ENCODE measurements at regions not wholly inside any gene's neighbourhood (a gene's known extent, or its start where the extent isn't known, plus 50 kb on each side); places are given as distances from the start of the nearest gene placed in this dataset.

DNA sequence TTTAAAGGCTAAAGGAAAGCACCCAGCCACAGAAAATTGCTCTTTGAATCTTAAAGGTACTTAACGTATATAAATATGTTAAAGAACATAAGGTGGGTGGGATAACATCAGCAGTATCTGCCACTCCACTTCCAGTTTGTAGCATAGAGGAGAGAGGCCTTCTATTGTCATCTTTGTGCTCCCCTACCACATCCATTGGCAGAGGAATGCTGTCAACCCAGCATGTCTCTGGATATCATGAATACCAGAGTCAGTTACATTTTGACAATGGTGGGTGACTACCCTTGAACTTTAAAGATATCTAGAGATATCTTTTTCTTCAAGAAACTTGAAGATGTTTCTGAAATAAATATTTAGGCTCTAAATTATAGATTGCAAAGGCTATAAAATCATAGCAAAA, 283.2 kb upstream of the LRRC7 start:
- TF ChIP-seq, protein P1, sequence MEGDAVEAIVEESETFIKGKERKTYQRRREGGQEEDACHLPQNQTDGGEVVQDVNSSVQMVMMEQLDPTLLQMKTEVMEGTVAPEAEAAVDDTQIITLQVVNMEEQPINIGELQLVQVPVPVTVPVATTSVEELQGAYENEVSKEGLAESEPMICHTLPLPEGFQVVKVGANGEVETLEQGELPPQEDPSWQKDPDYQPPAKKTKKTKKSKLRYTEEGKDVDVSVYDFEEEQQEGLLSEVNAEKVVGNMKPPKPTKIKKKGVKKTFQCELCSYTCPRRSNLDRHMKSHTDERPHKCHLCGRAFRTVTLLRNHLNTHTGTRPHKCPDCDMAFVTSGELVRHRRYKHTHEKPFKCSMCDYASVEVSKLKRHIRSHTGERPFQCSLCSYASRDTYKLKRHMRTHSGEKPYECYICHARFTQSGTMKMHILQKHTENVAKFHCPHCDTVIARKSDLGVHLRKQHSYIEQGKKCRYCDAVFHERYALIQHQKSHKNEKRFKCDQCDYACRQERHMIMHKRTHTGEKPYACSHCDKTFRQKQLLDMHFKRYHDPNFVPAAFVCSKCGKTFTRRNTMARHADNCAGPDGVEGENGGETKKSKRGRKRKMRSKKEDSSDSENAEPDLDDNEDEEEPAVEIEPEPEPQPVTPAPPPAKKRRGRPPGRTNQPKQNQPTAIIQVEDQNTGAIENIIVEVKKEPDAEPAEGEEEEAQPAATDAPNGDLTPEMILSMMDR (IDR thresholded peaks at IDR 0.05) = no peak
- TF ChIP-seq POLR2A (IDR thresholded peaks at IDR 0.05) = no peak
